H1 (cell line): ENCODE measurements at regions not wholly inside any gene's neighbourhood (a gene's known extent, or its start where the extent isn't known, plus 50 kb on each side); places are given as distances from the start of the nearest gene placed in this dataset.

Source experiments
- CTCF ChIA-PET: fragments of 300-600 bp; sonication (Branson Sonifier 250); formaldehyde crosslinking; loops from one replicate; lab custom pipeline; 2021; ENCODE audit not compliant: partially characterized antibody; lab: Charles Lee
- POLR2A ChIA-PET: fragments of 300-600 bp; sonication (Branson Sonifier 250); formaldehyde crosslinking; loops from one replicate; lab custom pipeline; 2021; ENCODE audit warnings: inconsistent platforms; ENCODE audit not compliant: partially characterized antibody; lab: Charles Lee
- DNase-seq, 2 experiments: peaks; one replicate each; pipeline versions ENCODE4 v3.0.0 to v3.0.0-alpha.2; 2010 to 2022; ENCODE audit warnings: low spot score in 2 of 2, low read depth in 1 of 2, mixed read lengths in 1 of 2
- FAIRE-seq: peaks from 2 replicates; lab custom pipeline; 2011; peaks lifted over from hg19 to GRCh38; lab: Jason Lieb, UNC
- H2AFZ ChIP-seq: 2 replicates; pipeline ENCODE4 v1.8.1; 2012; ENCODE audit warnings: low read length, inconsistent platforms
- H2AK5ac ChIP-seq: 2 replicates; pipeline ENCODE4 v1.6.1; 2013; ENCODE audit warnings: low read depth, low read length
- H2BK120ac ChIP-seq: replicated peaks from 2 replicates; pipeline ENCODE3; 2013; ENCODE audit warnings: low read depth, low read length, inconsistent platforms
- H2BK12ac ChIP-seq: 2 replicates; pipeline ENCODE4 v1.6.1; 2013; ENCODE audit warnings: low read depth, low read length
- H2BK15ac ChIP-seq: 2 replicates; pipeline ENCODE4 v1.6.1; 2013; ENCODE audit warnings: low read length
- H2BK20ac ChIP-seq: 2 replicates; pipeline ENCODE4 v1.6.1; 2013; ENCODE audit warnings: low read length
- H2BK5ac ChIP-seq: 2 replicates; pipeline ENCODE4 v1.6.1; 2013; ENCODE audit warnings: low read depth, low read length
- H3K14ac ChIP-seq: 2 replicates; pipeline ENCODE4 v1.6.1; 2013; ENCODE audit warnings: inconsistent platforms; ENCODE audit not compliant: insufficient read length
- H3K18ac ChIP-seq: 2 replicates; pipeline ENCODE4 v1.6.1; 2013; ENCODE audit warnings: low read length; ENCODE audit errors: extremely low read depth
- H3K23ac ChIP-seq: 2 replicates; pipeline ENCODE4 v1.6.1; 2013; ENCODE audit warnings: inconsistent platforms; ENCODE audit not compliant: insufficient read length
- H3K23me2 ChIP-seq: 2 replicates; pipeline ENCODE4 v1.6.1; 2013; ENCODE audit warnings: low read depth, low read length
- H3K27ac ChIP-seq: 2 replicates; pipeline ENCODE4 v1.6.1; 2011; ENCODE audit warnings: low read depth, low read length, inconsistent platforms
- H3K27me3 ChIP-seq, 4 experiments: replicated peaks in 1 of 4; 1 replicate in 1 of 4; 2 replicates in 3 of 4; pipeline versions ENCODE4 v1.6.1 to v1.8.1; 2011 to 2013; ENCODE audit warnings: low read length in 3 of 4, mild to moderate bottlenecking in 3 of 4, inconsistent platforms in 2 of 4, mixed read lengths in 2 of 4, moderate library complexity in 1 of 4; ENCODE audit not compliant: control insufficient read depth in 3 of 4, insufficient read depth in 3 of 4; ENCODE audit errors: extremely low read depth in 1 of 4
- H3K36me3 ChIP-seq, 4 experiments: 2 replicates each; pipeline versions ENCODE4 v1.6.1 to v1.8.1; 2011 to 2013; ENCODE audit warnings: mild to moderate bottlenecking in 4 of 4, low read length in 3 of 4, moderate library complexity in 2 of 4, control low read depth in 1 of 4, inconsistent platforms in 1 of 4; ENCODE audit not compliant: insufficient read depth in 4 of 4, control insufficient read depth in 2 of 4
- H3K4ac ChIP-seq: replicated peaks from 2 replicates; pipeline ENCODE3; 2013; ENCODE audit warnings: low read length, low read depth, mixed read lengths, inconsistent platforms; ENCODE audit not compliant: insufficient read length
- H3K4me1 ChIP-seq, 4 experiments: replicated peaks in 1 of 4; 1 replicate in 1 of 4; 2 replicates in 3 of 4; pipeline versions ENCODE4 v1.6.1 to v1.8.1; 2011 to 2013; ENCODE audit warnings: low read length in 3 of 4, inconsistent platforms in 2 of 4, mixed read lengths in 1 of 4; ENCODE audit not compliant: insufficient read depth in 4 of 4, control insufficient read depth in 3 of 4
- H3K4me2 ChIP-seq, 2 experiments: 2 replicates each; pipeline versions ENCODE4 v1.6.1 to v1.8.1; 2011 to 2013; ENCODE audit warnings: low read depth in 2 of 2, low read length in 2 of 2, control low read depth in 1 of 2, inconsistent platforms in 1 of 2, mild to moderate bottlenecking in 1 of 2; ENCODE audit not compliant: insufficient read depth in 1 of 2
- H3K4me3 ChIP-seq, 4 experiments: fragments of 200-600, 300-600 bp in 1 of 4; sonication (generic), shearing (Covaris generic), sonication (Bioruptor Twin) in 1 of 4; 2 replicates each; pipeline versions ENCODE4 v1.5.1 to v1.8.1; 2011 to 2016; ENCODE audit warnings: low read length in 4 of 4, low read depth in 3 of 4, control low read depth in 2 of 4, inconsistent platforms in 2 of 4, mild to moderate bottlenecking in 2 of 4, mixed read lengths in 1 of 4, moderate library complexity in 1 of 4; ENCODE audit not compliant: insufficient read depth in 2 of 4; ENCODE audit errors: extremely low read depth in 1 of 4
- H3K56ac ChIP-seq: replicated peaks from 2 replicates; pipeline ENCODE3; 2013; ENCODE audit warnings: low read depth, mild to moderate bottlenecking, mixed read lengths, low read length, inconsistent platforms; ENCODE audit not compliant: insufficient read length
- H3K79me1 ChIP-seq: 2 replicates; pipeline ENCODE4 v1.6.1; 2013; ENCODE audit warnings: low read depth, low read length, control low read depth
- H3K79me2 ChIP-seq, 2 experiments: 2 replicates each; pipeline versions ENCODE4 v1.6.1 to v1.8.1; 2012 to 2013; ENCODE audit warnings: low read length in 2 of 2, mild to moderate bottlenecking in 2 of 2, inconsistent platforms in 1 of 2; ENCODE audit not compliant: insufficient read depth in 2 of 2, control insufficient read depth in 1 of 2
- H3K9ac ChIP-seq, 4 experiments: replicated peaks in 1 of 4; 1 replicate in 1 of 4; 2 replicates in 3 of 4; pipeline versions ENCODE4 v1.6.1 to v1.8.1; 2011 to 2013; ENCODE audit warnings: low read depth in 3 of 4, low read length in 3 of 4, control low read depth in 2 of 4, mild to moderate bottlenecking in 2 of 4, moderate library complexity in 2 of 4, inconsistent platforms in 1 of 4; ENCODE audit errors: extremely low read depth in 1 of 4
- H3K9me3 ChIP-seq, 2 experiments: 2 replicates each; pipeline versions ENCODE4 v1.6.1 to v1.8.1; 2012 to 2013; ENCODE audit warnings: mild to moderate bottlenecking in 2 of 2, moderate library complexity in 2 of 2, control low read depth in 1 of 2, inconsistent platforms in 1 of 2, low read depth in 1 of 2, low read length in 1 of 2, mixed read lengths in 1 of 2; ENCODE audit not compliant: insufficient read depth in 2 of 2
- H4K20me1 ChIP-seq, 2 experiments: replicated peaks in 1 of 2; 2 replicates each; pipeline versions ENCODE3 to v1.8.1; 2011 to 2013; ENCODE audit warnings: inconsistent platforms in 2 of 2, low read length in 2 of 2, mild to moderate bottlenecking in 1 of 2; ENCODE audit not compliant: insufficient read depth in 2 of 2, control insufficient read depth in 1 of 2
- H4K5ac ChIP-seq: 2 replicates; pipeline ENCODE4 v1.6.1; 2013; ENCODE audit warnings: low read length, low read depth, mixed read lengths, inconsistent platforms; ENCODE audit not compliant: insufficient read length
- H4K8ac ChIP-seq: 2 replicates; pipeline ENCODE4 v1.8.0; 2013; ENCODE audit warnings: mild to moderate bottlenecking, moderate library complexity, low read length, inconsistent platforms; ENCODE audit not compliant: insufficient read depth; ENCODE audit errors: extremely low read depth
- H4K91ac ChIP-seq: replicated peaks from 2 replicates; pipeline ENCODE3; 2013; ENCODE audit warnings: low read length, mixed read lengths, inconsistent platforms; ENCODE audit not compliant: insufficient read length
- FOSL1 ChIP-seq: IDR thresholded peaks from 2 replicates; pipeline ENCODE4 v1.6.1; 2011; ENCODE audit warnings: mild to moderate bottlenecking, low read depth, low read length, moderate library complexity; ENCODE audit not compliant: insufficient read depth
- HDAC2 ChIP-seq, 2 experiments: fragments of 300-600 bp in 1 of 2; sonication (generic) in 1 of 2; IDR thresholded peaks; 2 replicates each; pipeline ENCODE4 v1.6.1; 2011 to 2012; ENCODE audit warnings: low read depth in 2 of 2, low read length in 2 of 2, mild to moderate bottlenecking in 2 of 2, moderate library complexity in 2 of 2, borderline replicate concordance in 1 of 2, inconsistent platforms in 1 of 2
- HDAC6 ChIP-seq: IDR thresholded peaks from one replicate; pipeline ENCODE4 v1.7.1; 2012; ENCODE audit warnings: low read depth, mild to moderate bottlenecking, inconsistent platforms, low read length, moderate library complexity
- RFX5 ChIP-seq: IDR thresholded peaks from 2 replicates; pipeline ENCODE4 v1.6.1; 2011; ENCODE audit warnings: low read depth, low read length, improper control_type of control experiment, borderline replicate concordance
- RXRA ChIP-seq: IDR thresholded peaks from 2 replicates; pipeline ENCODE4 v1.6.1; 2011; ENCODE audit warnings: low read depth, mild to moderate bottlenecking, low read length, moderate library complexity; ENCODE audit not compliant: insufficient read depth
- SP4 ChIP-seq: IDR thresholded peaks from 2 replicates; pipeline ENCODE4 v1.6.1; 2012; ENCODE audit warnings: low read length, inconsistent platforms
- TAF7 ChIP-seq: optimal IDR thresholded peaks from 2 replicates; pipeline ENCODE3; 2011; ENCODE audit warnings: low read depth, mild to moderate bottlenecking, inconsistent platforms, low read length, moderate library complexity, borderline replicate concordance
- TEAD4 ChIP-seq: IDR thresholded peaks from 2 replicates; pipeline ENCODE4 v1.6.1; 2012; ENCODE audit warnings: low read depth, low read length, inconsistent platforms, mixed read lengths

GRCh38 chr4:132228676-132229075 is 920.4 kb upstream of the PCDH10 start:
- Histone ChIP-seq H3K4me3 (no peak overlapping the region), H4K5ac (no peak overlapping the region), H4K20me1 (no peaks in the 10 kb centered on the region), H3K9me3 (peaks cover 23 to 32% of the 10 kb centered on the region in 2 experiments), H3K18ac (no peak overlapping the region), H3K14ac (no peak overlapping the region), H3K4me1 (no peaks in the 10 kb centered on the region), H3K36me3 (peaks cover 0 to 20% (median 9%) of the 10 kb centered on the region in 4 experiments; a peak in 4 of 8 replicates), H4K91ac (no peak overlapping the region), H2AK5ac (no peak overlapping the region), H2BK20ac (no peak overlapping the region), H2BK5ac (no peak overlapping the region), H3K79me2 (no peaks in the 10 kb centered on the region), H3K27ac (no peak overlapping the region), H3K79me1 (no peaks in the 10 kb centered on the region), H4K8ac (no peak overlapping the region), H2BK15ac (no peak overlapping the region), H3K4ac (no peak overlapping the region), H2AFZ (no peak overlapping the region), H2BK120ac (no peak overlapping the region), H3K56ac (no peak overlapping the region), H3K4me2 (no peak overlapping the region), H3K23me2 (no peaks in the 10 kb centered on the region), H3K23ac (no peak overlapping the region), H2BK12ac (no peak overlapping the region), H3K27me3 (no peaks in the 10 kb centered on the region), H3K9ac (no peak overlapping the region)
- POLR2A ChIA-PET, result no interaction called here
- TF ChIP-seq TAF7, result no peak
- TF ChIP-seq TEAD4, result no peak
- no peak for TF ChIP-seq HDAC2 (IDR thresholded peaks at IDR 0.05; ENCODE audit: borderline replicate concordance in 1 of 2, low read depth in 2 of 2, low read length in 2 of 2)
- no peak for TF ChIP-seq RXRA
- no peak for TF ChIP-seq FOSL1
- TF ChIP-seq HDAC6, result no peak
- no peak for TF ChIP-seq SP4
- TF ChIP-seq RFX5, result no peak
- DNase-seq (no peak), FAIRE-seq (no peak)
- CTCF ChIA-PET, result interaction anchor here (0.6 to 1.2 kb wide), 5 partner anchors 205 to 1139 kb away, joined by 3 to 4 read pairs (median 3); no protein-coding TSS in a partner anchor
